NT2/D1 (cell line): ENCODE measurements at regions not wholly inside any gene's neighbourhood (a gene's known extent, or its start where the extent isn't known, plus 50 kb on each side); places are given as distances from the start of the nearest gene placed in this dataset.
A peak's percentile ranks its signal among the peaks of the same experiment; 100 is the strongest.

ENCODE experiments used
- DNase-seq: peaks from one replicate; pipeline ENCODE4 v3.0.0-alpha.2; 2011; ENCODE audit warnings: low read depth, low spot score
- H3K27me3 ChIP-seq: 2 replicates; pipeline ENCODE4 v1.6.0; 2011; ENCODE audit warnings: mild to moderate bottlenecking; ENCODE audit not compliant: insufficient read length, insufficient read depth
- H3K36me3 ChIP-seq: 2 replicates; pipeline ENCODE4 v1.6.1; 2011; ENCODE audit warnings: mild to moderate bottlenecking, low read length, mixed read lengths; ENCODE audit not compliant: insufficient read depth, insufficient read length
- H3K4me1 ChIP-seq: 2 replicates; pipeline ENCODE4 v1.5.1; 2011; ENCODE audit not compliant: insufficient read depth, insufficient read length
- H3K4me3 ChIP-seq: 2 replicates; pipeline ENCODE4 v1.5.1; 2011; ENCODE audit warnings: low read depth; ENCODE audit not compliant: insufficient read length
- H3K9ac ChIP-seq: 2 replicates; pipeline ENCODE4 v1.6.0; 2011; ENCODE audit warnings: low read depth; ENCODE audit not compliant: insufficient read length
- H3K9me3 ChIP-seq: 2 replicates; pipeline ENCODE4 v1.5.1; 2011; ENCODE audit warnings: mild to moderate bottlenecking, low read length; ENCODE audit not compliant: insufficient read depth
- SUZ12 ChIP-seq: IDR thresholded peaks from 2 replicates; pipeline ENCODE4 v1.6.1; 2011; ENCODE audit not compliant: insufficient read length, insufficient read depth; ENCODE audit errors: extremely low read depth
- YY1 ChIP-seq: IDR thresholded peaks from 2 replicates; pipeline ENCODE4 v1.6.1; 2011; ENCODE audit not compliant: insufficient read length, insufficient read depth
- ZNF274 ChIP-seq: IDR thresholded peaks from 2 replicates; pipeline ENCODE4 v1.6.1; 2011; ENCODE audit warnings: mild to moderate bottlenecking, low read depth, low read length

DNA sequence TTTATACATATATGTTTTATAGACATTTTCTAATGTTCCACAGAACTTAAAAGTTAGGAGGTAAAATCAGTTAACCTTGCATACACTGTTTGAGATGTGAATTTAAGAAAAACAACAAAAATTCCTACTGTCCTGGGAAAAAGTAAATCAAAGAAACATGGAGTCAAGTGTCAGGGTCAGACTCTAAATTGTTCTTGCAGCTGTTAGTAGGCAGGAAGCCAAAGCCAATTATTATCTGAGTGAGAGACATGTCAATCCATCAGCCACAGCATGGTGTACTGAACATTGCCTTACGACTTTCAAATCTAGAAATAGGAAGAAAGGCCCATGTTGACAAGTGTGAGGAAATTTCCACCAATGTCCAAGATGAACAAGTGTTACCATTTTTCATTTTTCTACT is 461.2 kb upstream of the MBL2 start:
- TF ChIP-seq YY1: no peak
- no peak for TF ChIP-seq ZNF274
- TF ChIP-seq SUZ12: no peak
- no peaks in the 10 kb centered on the region for H3K36me3 ChIP-seq
- H3K9me3 ChIP-seq: no peaks in the 10 kb centered on the region
- H3K4me1 ChIP-seq: no peaks in the 10 kb centered on the region
- H3K27me3 ChIP-seq: no peaks in the 10 kb centered on the region
- no peak for DNase-seq
- no peak overlapping the region for H3K9ac ChIP-seq
- H3K4me3 ChIP-seq: no peak overlapping the region

DNA sequence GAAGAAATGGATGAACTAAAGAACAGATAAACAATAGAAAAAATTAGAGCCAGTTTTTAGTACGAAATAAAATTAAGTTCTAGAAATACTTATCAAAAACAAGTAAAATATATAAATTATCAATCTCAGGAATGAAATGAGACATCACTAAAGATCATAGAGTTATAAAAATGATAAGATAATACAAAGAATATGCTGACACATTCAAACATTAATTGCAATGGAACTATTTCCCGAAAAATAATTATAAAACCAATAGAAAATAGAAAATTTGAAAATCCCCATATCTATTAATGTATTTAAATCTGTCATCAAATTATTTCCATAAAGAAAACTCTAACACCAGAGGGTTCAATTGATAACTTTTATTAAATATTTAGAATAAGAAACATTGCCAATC is 458.1 kb upstream of the MBL2 start:
- Histone ChIP-seq H3K36me3 (no peaks in the 10 kb centered on the region), H3K9ac (no peak overlapping the region), H3K9me3 (no peaks in the 10 kb centered on the region), H3K4me3 (no peak overlapping the region), H3K4me1 (no peaks in the 10 kb centered on the region), H3K27me3 (no peaks in the 10 kb centered on the region)
- no peak for DNase-seq
- no peak for TF ChIP-seq ZNF274
- TF ChIP-seq YY1: no peak
- no peak for TF ChIP-seq SUZ12

DNA sequence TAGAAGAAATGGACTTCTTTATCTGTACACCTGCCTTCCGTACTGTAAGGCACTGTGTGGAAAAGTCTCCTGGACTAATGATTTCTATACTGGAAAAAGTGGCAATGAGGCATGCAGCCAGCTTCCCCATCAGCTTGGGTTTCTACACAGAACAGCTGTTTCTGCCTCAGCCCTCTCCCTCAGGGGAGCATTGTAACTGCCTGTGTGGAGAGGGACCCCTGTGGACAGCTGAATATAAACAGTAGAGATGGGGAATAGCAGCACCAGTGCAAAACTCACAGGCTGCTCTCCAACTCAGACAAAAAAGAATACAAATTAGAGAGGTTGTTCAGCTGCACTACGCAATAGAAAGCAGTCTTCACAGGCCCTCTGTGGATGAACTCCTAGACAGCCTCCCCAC is 451.3 kb upstream of the MBL2 start:
- TF ChIP-seq ZNF274 (no peak), YY1 (no peak), SUZ12 (no peak)
- peak; percentile 1 for DNase-seq
- Histone ChIP-seq H3K36me3 (no peaks in the 10 kb centered on the region), H3K4me1 (no peaks in the 10 kb centered on the region), H3K9ac (no peak overlapping the region), H3K9me3 (peaks cover 10% of the 10 kb centered on the region; the same call in 1 of the 2 replicates), H3K4me3 (no peak overlapping the region), H3K27me3 (no peaks in the 10 kb centered on the region)

DNA sequence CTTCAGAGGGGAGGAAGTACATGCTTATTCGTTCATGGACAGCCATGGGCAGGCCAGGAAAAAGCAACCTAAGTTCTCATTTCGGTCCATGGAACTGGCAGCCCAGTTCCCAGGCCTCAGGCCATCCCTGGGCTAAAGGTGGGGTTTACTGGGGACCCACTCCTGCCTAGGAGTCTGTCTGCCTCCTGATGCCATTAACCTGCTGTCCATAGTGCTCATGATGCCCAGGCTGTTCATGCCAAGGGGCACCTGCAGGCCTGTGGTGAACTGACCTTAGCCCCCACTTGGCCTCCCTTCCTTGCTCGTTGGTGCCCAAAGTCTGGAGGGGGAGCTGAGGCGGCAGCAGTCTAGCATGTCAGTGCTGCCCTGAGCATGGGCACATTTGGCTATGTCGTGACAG is 450.2 kb upstream of the MBL2 start:
- DNase-seq: no peak
- H3K9ac ChIP-seq: no peak overlapping the region
- no peaks in the 10 kb centered on the region for H3K27me3 ChIP-seq
- H3K4me1 ChIP-seq: no peaks in the 10 kb centered on the region
- H3K36me3 ChIP-seq: no peaks in the 10 kb centered on the region
- no peak overlapping the region for H3K4me3 ChIP-seq
- TF ChIP-seq YY1: no peak
- TF ChIP-seq ZNF274: no peak
- TF ChIP-seq SUZ12: no peak
- peaks cover 10% of the 10 kb centered on the region; the same call in 1 of the 2 replicates for H3K9me3 ChIP-seq

DNA sequence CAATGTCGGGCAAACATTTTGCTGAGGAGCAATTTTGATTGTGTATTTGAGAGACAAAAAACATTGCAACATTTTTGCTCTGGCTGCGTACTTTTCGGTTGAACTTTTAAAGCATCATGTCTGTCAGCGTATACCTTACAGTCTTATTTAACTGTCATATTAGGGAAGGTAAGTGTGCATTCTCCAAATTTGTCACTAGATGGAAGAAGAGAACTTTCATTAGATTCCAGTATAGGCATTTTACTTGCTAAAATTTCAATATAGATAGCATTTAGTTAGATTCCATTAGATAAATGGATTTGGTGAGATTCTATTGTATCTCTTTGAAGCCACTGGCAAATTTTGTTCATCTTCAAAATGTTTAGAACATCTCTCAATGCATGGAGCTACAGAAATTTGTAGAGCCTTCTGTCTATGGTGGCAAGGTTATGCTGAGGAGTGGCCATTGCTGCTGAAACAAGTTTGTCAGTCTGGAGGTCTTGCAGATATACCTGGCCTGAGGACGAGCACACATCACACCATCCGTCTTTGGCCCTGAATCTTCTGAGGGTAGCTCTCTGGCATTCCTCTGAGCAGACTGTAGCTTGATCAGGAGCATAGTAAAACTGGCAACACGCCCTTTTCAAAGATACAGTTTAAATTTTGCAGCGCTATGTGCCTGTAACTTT is 437.5 kb upstream of the MBL2 start:
- Histone ChIP-seq H3K36me3 (no peaks in the 10 kb centered on the region), H3K4me1 (no peaks in the 10 kb centered on the region), H3K27me3 (no peaks in the 10 kb centered on the region), H3K4me3 (no peak overlapping the region), H3K9ac (no peak overlapping the region), H3K9me3 (peaks cover 5% of the 10 kb centered on the region; the same call in 1 of the 2 replicates)
- TF ChIP-seq ZNF274: no peak
- no peak for TF ChIP-seq SUZ12
- no peak for TF ChIP-seq YY1
- DNase-seq: peak; percentile 20

DNA sequence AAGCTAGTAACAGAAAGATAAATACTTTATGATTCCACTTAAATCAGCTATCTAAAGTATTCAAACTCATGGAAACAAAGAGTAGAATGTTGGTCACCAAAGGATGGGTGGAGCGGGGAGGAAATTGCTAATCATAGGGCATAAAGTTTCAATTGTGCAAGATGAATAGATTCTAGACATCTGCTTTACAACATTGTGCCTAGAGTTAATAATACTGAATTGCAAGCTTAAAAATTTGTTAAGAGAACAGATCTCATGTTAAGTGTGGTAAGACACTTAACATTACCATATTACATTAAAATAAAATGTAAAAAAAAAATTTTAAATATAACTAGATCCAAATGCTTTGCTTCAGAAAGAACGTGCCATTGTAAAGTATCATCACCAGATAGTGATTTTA is 411.1 kb upstream of the MBL2 start:
- TF ChIP-seq ZNF274 (no peak), SUZ12 (no peak), YY1 (no peak)
- no peaks in the 10 kb centered on the region for H3K36me3 ChIP-seq
- DNase-seq: no peak
- H3K27me3 ChIP-seq: no peaks in the 10 kb centered on the region
- no peaks in the 10 kb centered on the region for H3K4me1 ChIP-seq
- peaks cover 7% of the 10 kb centered on the region; the same call in 1 of the 2 replicates for H3K9me3 ChIP-seq
- no peak overlapping the region for H3K4me3 ChIP-seq
- H3K9ac ChIP-seq: no peak overlapping the region

DNA sequence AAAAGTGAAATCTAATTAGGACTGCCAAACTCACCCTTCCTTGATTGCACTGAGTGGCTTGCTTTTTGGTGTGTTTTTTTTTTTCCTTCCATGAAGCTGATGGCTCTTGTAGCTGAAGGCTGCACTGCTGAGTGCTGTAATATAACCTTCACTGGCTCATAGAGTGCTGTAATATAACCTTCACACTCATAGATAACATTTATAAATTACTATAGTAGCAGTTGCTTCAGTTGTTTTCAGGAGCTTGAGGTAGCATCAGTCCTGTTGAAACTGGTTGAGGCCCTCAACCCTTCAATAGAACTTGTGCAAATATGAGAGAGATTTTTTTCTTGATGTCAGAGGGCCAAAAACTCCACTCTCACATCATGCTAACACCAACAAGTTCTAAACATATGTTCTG is 404.9 kb upstream of the MBL2 start:
- Histone ChIP-seq H3K9me3 (no peaks in the 10 kb centered on the region), H3K4me3 (no peak overlapping the region), H3K4me1 (no peaks in the 10 kb centered on the region), H3K27me3 (no peaks in the 10 kb centered on the region), H3K36me3 (no peaks in the 10 kb centered on the region), H3K9ac (no peak overlapping the region)
- TF ChIP-seq YY1 (no peak), SUZ12 (no peak), ZNF274 (no peak)
- DNase-seq: no peak

DNA sequence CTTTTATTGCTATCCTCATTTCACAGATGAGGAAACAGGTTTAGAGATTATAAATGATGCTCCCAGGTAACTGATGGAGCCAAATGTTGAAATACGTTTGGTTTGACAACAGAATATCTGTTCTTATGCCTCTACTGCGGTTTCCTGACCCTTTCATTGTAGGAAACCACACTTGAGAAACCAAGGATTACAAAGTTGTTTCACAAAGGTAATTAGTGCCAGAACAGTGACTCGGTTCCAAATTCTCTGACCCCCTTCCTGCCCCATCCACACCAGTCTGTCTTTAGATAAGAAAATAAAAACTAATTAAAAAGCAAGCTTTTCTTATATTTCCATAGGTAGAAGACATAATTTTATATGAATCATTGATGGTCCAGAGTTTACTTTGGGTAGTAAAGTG is 393.7 kb upstream of the MBL2 start:
- Histone ChIP-seq H3K36me3 (no peaks in the 10 kb centered on the region), H3K4me1 (no peaks in the 10 kb centered on the region), H3K27me3 (no peaks in the 10 kb centered on the region), H3K9me3 (no peaks in the 10 kb centered on the region), H3K9ac (no peak overlapping the region), H3K4me3 (no peak overlapping the region)
- TF ChIP-seq SUZ12 (no peak), ZNF274 (no peak), YY1 (no peak)
- DNase-seq: no peak
